Hematopoietic multipotent progenitor cell treated with erythropoietin and hydrocortisone succinate and interleukin-3 and kit ligand, for 8 days (in vitro differentiated cells): ENCODE measurements at regions not wholly inside any gene's neighbourhood (a gene's known extent, or its start where the extent isn't known, plus 50 kb on each side); places are given as distances from the start of the nearest gene placed in this dataset.
"Not testable (repeated sequence)": the region's sequence is repeated elsewhere in the genome, so short reads cannot be mapped to it uniquely, and the experiment has no call there.

Experiments
- DNase-seq: peaks from one replicate; pipeline ENCODE4 v3.0.0-alpha.2; 2015

- no peak for DNase-seq
Measured at GRCh38 chr6:72534236-72534635, 87.6 kb upstream of the KCNQ5 start.

- DNase-seq = no peak
Measured at GRCh38 chr6:72535124-72535523, 86.7 kb upstream of the KCNQ5 start.

DNA sequence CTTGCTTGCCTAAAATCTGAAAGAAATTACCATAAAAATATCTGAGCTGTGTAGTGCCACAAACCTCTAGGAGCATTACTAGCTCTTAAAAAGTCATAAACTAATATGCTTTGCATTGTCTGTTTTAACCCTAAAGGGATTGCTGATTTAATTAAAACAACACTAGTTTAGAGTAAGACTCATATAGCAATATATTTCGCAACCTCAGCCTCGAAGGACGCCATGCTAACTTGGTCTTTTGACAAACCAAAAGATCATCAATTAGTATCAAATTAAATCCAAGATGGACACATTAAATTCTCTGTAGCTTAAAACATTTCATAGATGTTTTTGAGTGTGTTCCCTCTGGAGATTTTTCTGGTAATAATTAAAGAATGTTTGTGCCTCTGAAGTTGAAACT lies 74.8 kb upstream of the KCNQ5 start:
- no peak for DNase-seq

DNA sequence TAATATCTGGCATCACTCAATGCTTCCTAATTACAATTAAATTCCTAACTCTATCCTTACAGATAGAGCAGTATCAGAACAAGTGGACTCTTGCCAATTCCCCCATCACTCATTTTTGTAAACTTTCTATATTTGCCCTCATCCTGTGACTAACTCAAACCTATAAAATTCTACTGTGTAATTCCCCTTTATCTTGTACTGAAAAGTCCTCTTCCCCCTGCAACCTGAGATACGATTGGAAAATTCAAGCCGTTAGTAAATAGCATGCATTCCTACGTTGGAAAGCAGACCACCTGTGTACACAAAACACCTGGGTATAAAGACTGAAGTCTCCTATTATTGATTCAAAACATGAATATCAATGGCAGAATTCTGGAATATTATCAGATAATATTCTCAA lies 70.4 kb upstream of the KCNQ5 start:
- DNase-seq = no peak

DNA sequence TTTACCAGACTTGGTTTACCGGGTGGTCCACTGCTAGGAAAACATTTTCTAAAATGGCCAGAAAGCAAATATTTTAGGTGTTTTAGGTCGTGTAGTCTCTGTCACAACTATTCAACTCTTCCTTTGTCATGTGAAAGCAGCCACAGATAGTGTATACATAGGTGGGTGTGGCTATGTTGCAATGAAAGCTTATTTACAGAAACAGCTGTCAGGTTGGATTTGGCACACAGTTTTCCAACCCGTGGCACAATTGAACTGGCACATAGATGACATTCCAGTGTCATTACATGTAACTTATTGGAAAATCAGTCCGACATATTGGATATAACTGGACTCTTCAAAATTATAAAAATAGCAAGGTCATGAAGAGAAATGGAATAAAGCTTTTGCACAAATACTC lies 68.9 kb upstream of the KCNQ5 start:
- peak; percentile 14 for DNase-seq

DNA sequence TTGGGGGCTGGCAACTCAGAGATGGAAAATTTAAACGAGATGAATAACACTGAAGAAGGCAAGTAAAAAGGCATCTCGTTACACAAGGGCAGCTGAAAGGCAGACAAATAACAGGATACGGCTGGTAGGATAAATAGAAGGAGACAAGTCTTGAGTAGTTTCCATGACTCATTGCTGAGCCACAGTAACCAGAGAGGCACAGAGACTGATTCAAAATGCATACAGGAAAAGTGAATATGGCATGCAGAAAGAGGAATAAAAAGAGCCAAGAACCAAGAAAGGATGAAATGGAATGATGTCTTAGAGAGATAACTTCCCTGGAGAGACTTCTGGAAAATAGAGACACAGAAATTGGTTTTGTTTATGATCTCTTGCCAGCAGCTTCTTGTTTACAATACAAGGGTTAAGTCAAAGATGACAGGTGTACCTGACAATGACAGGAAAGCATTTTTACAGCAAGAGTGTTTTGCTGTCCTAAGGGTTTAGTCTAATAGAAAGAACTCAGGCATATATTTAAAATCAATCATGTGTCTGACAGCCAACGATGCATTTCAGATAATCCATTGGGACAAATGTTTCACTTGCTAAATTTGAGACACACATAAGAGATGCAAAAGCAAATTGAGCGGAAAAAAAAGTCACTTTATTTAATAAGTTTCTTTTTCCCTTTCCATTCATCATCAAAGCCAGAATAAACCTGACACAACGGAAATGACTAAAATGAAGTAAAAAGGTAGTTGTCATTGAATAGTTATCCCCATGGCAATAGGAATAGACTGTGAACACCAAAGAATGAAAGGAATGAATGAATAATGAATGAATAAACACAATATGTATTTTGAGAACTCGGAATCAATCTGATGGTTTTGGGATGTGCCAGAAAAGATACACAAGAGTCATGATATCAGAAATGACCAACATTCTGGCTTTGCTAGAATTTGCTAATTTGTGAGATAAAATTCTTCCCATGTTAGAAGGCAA lies 68.0 kb upstream of the KCNQ5 start:
- DNase-seq = no peak

GRCh38 chr6:72554761-72555221 lies 67.1 kb upstream of the KCNQ5 start:
- DNase-seq = no peak

GRCh38 chr6:72559067-72559466 lies 62.8 kb upstream of the KCNQ5 start:
- DNase-seq = no peak

GRCh38 chr6:72559555-72559954 lies 62.3 kb upstream of the KCNQ5 start:
- no peak for DNase-seq

- peak; percentile 99 for DNase-seq
Measured at GRCh38 chr6:72560721-72561593, 60.9 kb upstream of the KCNQ5 start.

DNA sequence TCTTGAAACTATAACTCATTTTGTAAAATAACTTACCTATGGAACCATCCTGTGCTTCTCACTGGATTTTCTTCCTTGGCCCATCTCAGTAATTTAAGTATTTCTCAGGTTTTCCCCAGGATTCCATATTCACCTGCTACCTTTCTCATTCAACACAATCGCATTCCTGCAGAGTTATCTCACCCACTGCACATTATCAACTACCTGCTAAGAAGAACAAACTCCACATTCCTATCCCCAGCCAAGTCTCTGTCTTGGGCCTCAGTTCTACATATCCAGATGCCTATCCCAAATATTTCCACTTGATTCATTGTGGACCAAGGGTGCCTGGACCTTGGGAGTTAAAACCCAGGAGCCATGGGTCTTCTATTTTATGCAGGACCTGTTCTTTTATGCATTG lies 60.2 kb upstream of the KCNQ5 start:
- DNase-seq = no peak

- no peak for DNase-seq
Measured at GRCh38 chr6:72564231-72564630, 57.6 kb upstream of the KCNQ5 start.

DNA sequence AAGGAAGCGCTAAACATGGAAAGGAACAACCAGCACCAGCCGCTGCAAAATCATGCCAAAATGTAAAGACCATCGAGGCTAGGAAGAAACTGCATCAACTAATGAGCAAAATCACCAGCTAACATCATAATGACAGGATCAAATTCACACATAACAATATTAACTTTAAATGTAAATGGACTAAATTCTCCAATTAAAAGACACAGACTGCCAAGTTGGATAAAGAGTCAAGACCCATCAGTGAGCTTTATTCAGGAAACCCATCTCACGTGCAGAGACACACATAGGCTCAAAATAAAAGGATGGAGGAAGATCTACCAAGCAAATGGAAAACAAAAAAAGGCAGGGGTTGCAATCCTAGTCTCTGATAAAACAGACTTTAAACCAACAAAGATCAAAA lies 49.9 kb upstream of the KCNQ5 start:
- DNase-seq = not testable (repeated sequence)
